ENCODE measurements at regions not wholly inside any gene's neighbourhood (a gene's known extent, or its start where the extent isn't known, plus 50 kb on each side); places are given as distances from the start of the nearest gene placed in this dataset.

DNA sequence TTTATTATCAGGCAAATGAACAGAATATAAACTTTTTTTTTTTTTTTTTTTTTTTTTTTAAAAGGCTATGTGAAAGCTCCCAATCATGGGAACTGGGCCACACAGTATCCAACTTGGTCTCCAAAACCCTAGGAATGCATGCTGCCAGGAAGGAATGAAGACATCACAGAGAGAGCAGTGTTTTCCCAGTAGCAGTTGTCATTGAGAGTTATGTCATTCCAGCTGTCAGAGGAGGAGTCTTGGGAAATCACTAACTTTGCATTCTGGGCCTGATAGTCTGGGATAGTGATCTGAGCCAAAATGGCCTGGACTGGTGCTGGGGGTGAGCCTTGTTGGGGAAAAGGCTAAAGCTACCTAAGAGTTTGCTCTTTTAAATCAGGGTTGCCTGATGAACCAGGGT lies 231.3 kb upstream of the MAP3K7 start:
- POLR2A ChIA-PET (ENCODE audit: partially characterized antibody): no interaction called here
- H3K79me1 ChIP-seq (ENCODE audit: low read depth, low read length): no peaks in the 10 kb centered on the region
- no peak overlapping the region for H2AFZ ChIP-seq (ENCODE audit: low read length)
- H3K14ac ChIP-seq (ENCODE audit: insufficient read length): no peak overlapping the region
- H3K9me3 ChIP-seq (ENCODE audit: insufficient read depth in 2 of 2, low read depth in 1 of 2, low read length in 1 of 2): no peaks in the 10 kb centered on the region
- H3K36me3 ChIP-seq (ENCODE audit: control insufficient read depth in 2 of 4, insufficient read depth in 4 of 4, low read length in 3 of 4): no peaks in the 10 kb centered on the region
- H3K56ac ChIP-seq (replicated peaks; ENCODE audit: insufficient read length, low read depth, low read length): no peak overlapping the region
- no peak for FAIRE-seq
- H4K91ac ChIP-seq (replicated peaks; ENCODE audit: insufficient read length, low read length): no peak overlapping the region
- H2BK5ac ChIP-seq (ENCODE audit: low read depth, low read length): no peak overlapping the region
- no peaks in the 10 kb centered on the region for H3K4me1 ChIP-seq (replicated peaks in 1 of 4; ENCODE audit: control insufficient read depth in 3 of 4, insufficient read depth in 4 of 4, low read length in 3 of 4)
- H3K4ac ChIP-seq (replicated peaks; ENCODE audit: insufficient read length, low read depth, low read length): no peak overlapping the region
- no peak overlapping the region for H2AK5ac ChIP-seq (ENCODE audit: low read depth, low read length)
- H3K23ac ChIP-seq (ENCODE audit: insufficient read length): no peak overlapping the region
- no peak overlapping the region for H2BK120ac ChIP-seq (replicated peaks; ENCODE audit: low read depth, low read length)
- H3K4me2 ChIP-seq (ENCODE audit: insufficient read depth in 1 of 2, low read depth in 2 of 2, low read length in 2 of 2): no peak overlapping the region
- H4K8ac ChIP-seq (ENCODE audit: extremely low read depth, insufficient read depth, low read length): no peak overlapping the region
- H3K79me2 ChIP-seq (ENCODE audit: control insufficient read depth in 1 of 2, insufficient read depth in 2 of 2, low read length in 2 of 2): no peaks in the 10 kb centered on the region
- no peaks in the 10 kb centered on the region for H3K23me2 ChIP-seq (ENCODE audit: low read depth, low read length)
- no peak overlapping the region for H3K4me3 ChIP-seq (ENCODE audit: extremely low read depth in 1 of 4, insufficient read depth in 2 of 4, low read depth in 3 of 4, low read length in 4 of 4)
- CTCF ChIA-PET (ENCODE audit: partially characterized antibody): interaction anchor here (0.7 kb wide), 1 partner anchor 12 kb away, joined by 3 read pairs; no protein-coding TSS in a partner anchor
- H3K18ac ChIP-seq (ENCODE audit: extremely low read depth, low read length): no peak overlapping the region
- H3K27ac ChIP-seq (ENCODE audit: low read depth, low read length): no peak overlapping the region
- no peaks in the 10 kb centered on the region for H3K27me3 ChIP-seq (replicated peaks in 1 of 4; ENCODE audit: control insufficient read depth in 3 of 4, extremely low read depth in 1 of 4, insufficient read depth in 3 of 4, low read length in 3 of 4)
- H4K20me1 ChIP-seq (replicated peaks in 1 of 2; ENCODE audit: control insufficient read depth in 1 of 2, insufficient read depth in 2 of 2, low read length in 2 of 2): no peaks in the 10 kb centered on the region
- no peak for TF ChIP-seq KDM4A (IDR thresholded peaks at IDR 0.05; ENCODE audit: low read depth, low read length, severe bottlenecking)
- no peak for TF ChIP-seq RNF2 (IDR thresholded peaks at IDR 0.05; ENCODE audit: borderline replicate concordance, low read depth, low read length, missing control alignments, poor library complexity, severe bottlenecking)
- TF ChIP-seq BRCA1 (IDR thresholded peaks at IDR 0.05; ENCODE audit: low read depth, low read length): no peak
- no peak for TF ChIP-seq TAF7 (optimal IDR thresholded peaks at IDR 0.05; ENCODE audit: borderline replicate concordance, low read depth, low read length)
- TF ChIP-seq, protein P1, sequence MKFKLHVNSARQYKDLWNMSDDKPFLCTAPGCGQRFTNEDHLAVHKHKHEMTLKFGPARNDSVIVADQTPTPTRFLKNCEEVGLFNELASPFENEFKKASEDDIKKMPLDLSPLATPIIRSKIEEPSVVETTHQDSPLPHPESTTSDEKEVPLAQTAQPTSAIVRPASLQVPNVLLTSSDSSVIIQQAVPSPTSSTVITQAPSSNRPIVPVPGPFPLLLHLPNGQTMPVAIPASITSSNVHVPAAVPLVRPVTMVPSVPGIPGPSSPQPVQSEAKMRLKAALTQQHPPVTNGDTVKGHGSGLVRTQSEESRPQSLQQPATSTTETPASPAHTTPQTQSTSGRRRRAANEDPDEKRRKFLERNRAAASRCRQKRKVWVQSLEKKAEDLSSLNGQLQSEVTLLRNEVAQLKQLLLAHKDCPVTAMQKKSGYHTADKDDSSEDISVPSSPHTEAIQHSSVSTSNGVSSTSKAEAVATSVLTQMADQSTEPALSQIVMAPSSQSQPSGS (IDR thresholded peaks at IDR 0.05; ENCODE audit: low read length): no peak
- TF ChIP-seq NANOG (IDR thresholded peaks at IDR 0.05; ENCODE audit: insufficient read depth, low read depth, low read length, poor library complexity, severe bottlenecking): no peak
- no peak for TF ChIP-seq SAP30 (IDR thresholded peaks at IDR 0.05; ENCODE audit: insufficient read depth, insufficient replicate concordance, low read length)
- TF ChIP-seq KDM5A (IDR thresholded peaks at IDR 0.05; ENCODE audit: low read length): no peak
- TF ChIP-seq ASH2L (IDR thresholded peaks at IDR 0.05; ENCODE audit: low read length): no peak
- TF ChIP-seq KDM1A (IDR thresholded peaks at IDR 0.05; ENCODE audit: borderline replicate concordance, low read length): no peak
- no peak for TF ChIP-seq EP300 (IDR thresholded peaks at IDR 0.05; ENCODE audit: borderline replicate concordance in 1 of 2, low read depth in 2 of 2, low read length in 2 of 2)
- TF ChIP-seq BCL11A (IDR thresholded peaks at IDR 0.05; ENCODE audit: low read depth in 2 of 2, low read length in 2 of 2): no peak
- TF ChIP-seq CHD2 (IDR thresholded peaks at IDR 0.05; ENCODE audit: low read length): no peak
- no peak overlapping the region for H4K5ac ChIP-seq (ENCODE audit: insufficient read length, low read depth, low read length)
- no peak overlapping the region for H2BK15ac ChIP-seq (ENCODE audit: low read length)
- DNase-seq (ENCODE audit: low read depth in 1 of 2, low spot score in 2 of 2): no peak
- H2BK20ac ChIP-seq (ENCODE audit: low read length): no peak overlapping the region
- no peak overlapping the region for H3K9ac ChIP-seq (replicated peaks in 1 of 4; ENCODE audit: extremely low read depth in 1 of 4, low read depth in 3 of 4, low read length in 3 of 4)
- H2BK12ac ChIP-seq (ENCODE audit: low read depth, low read length): no peak overlapping the region

All from H1 (cell line).